PC-9 (cell line): ENCODE measurements at regions not wholly inside any gene's neighbourhood (a gene's known extent, or its start where the extent isn't known, plus 50 kb on each side); places are given as distances from the start of the nearest gene placed in this dataset.

Source experiments
- CTCF ChIP-seq: fragments of 200-600 bp; sonication (generic); conservative IDR thresholded peaks from 2 replicates; pipeline ENCODE4 v1.6.1; 2017; ENCODE audit warnings: mixed run types, antibody characterized with exemption, mild to moderate bottlenecking, moderate library complexity
- EZH2 ChIP-seq: fragments of 200-600 bp; sonication (generic); IDR thresholded peaks from 2 replicates; pipeline ENCODE4 v1.8.0; 2017; ENCODE audit warnings: antibody characterized with exemption, low read depth

- TF ChIP-seq CTCF = no peak
- no peak for TF ChIP-seq EZH2
These were observed 304.2 kb upstream of the CTNNB1 start for GRCh38 chr3:40895109-40895508.
